ENCODE measurements at regions not wholly inside any gene's neighbourhood (a gene's known extent, or its start where the extent isn't known, plus 50 kb on each side); places are given as distances from the start of the nearest gene placed in this dataset.

- no peaks in the 10 kb centered on the region for H3K4me1 ChIP-seq (ENCODE audit: control insufficient read depth in 1 of 2, insufficient read depth in 2 of 2, low read length in 2 of 2)
- no peaks in the 10 kb centered on the region for H3K27me3 ChIP-seq (ENCODE audit: insufficient read depth, low read length)
- H3K4me2 ChIP-seq (ENCODE audit: low read length) = no peak overlapping the region
- H3K9me2 ChIP-seq (ENCODE audit: insufficient read depth) = no peaks in the 10 kb centered on the region
- H3K9me3 ChIP-seq (ENCODE audit: control insufficient read depth in 1 of 2, insufficient read depth in 1 of 2, low read depth in 1 of 2, low read length in 2 of 2) = no peaks in the 10 kb centered on the region
- no peak for TF ChIP-seq ZFX (IDR thresholded peaks at IDR 0.05)
- no peak for TF ChIP-seq MAX (IDR thresholded peaks at IDR 0.05)
- no peak for TF ChIP-seq CEBPB (IDR thresholded peaks at IDR 0.05; ENCODE audit: low read depth)
- no peak for TF ChIP-seq POLR2AphosphoS5 (IDR thresholded peaks at IDR 0.05; ENCODE audit: low read depth, low read length)
- no peak for TF ChIP-seq ZNF274 (IDR thresholded peaks at IDR 0.05; ENCODE audit: low read depth, low read length)
- no peak for TF ChIP-seq ZBTB33 (IDR thresholded peaks at IDR 0.05; ENCODE audit: extremely low read depth, insufficient replicate concordance, low read length)
- TF ChIP-seq SIN3A (IDR thresholded peaks at IDR 0.05; ENCODE audit: low read depth) = no peak
- no peak for TF ChIP-seq ELF1 (IDR thresholded peaks at IDR 0.05; ENCODE audit: borderline replicate concordance, low read depth)
- TF ChIP-seq POLR2A (IDR thresholded peaks at IDR 0.05; ENCODE audit: borderline replicate concordance, extremely low read depth, insufficient read depth, insufficient read length) = no peak
- no peak for TF ChIP-seq CTCF (IDR thresholded peaks at IDR 0.05 in 2 of 3, conservative IDR thresholded peaks at IDR 0.05 in 1 of 3; ENCODE audit: borderline replicate concordance in 1 of 3, insufficient read depth in 1 of 3, low read depth in 2 of 3, low read length in 2 of 3)
- no peak for TF ChIP-seq EZH2phosphoT487 (IDR thresholded peaks at IDR 0.05; ENCODE audit: borderline replicate concordance)
- no peak for TF ChIP-seq REST (IDR thresholded peaks at IDR 0.05; ENCODE audit: low read depth)
- no peak for TF ChIP-seq TCF7L2 (IDR thresholded peaks at IDR 0.05; ENCODE audit: borderline replicate concordance, extremely low read depth, insufficient read depth, insufficient read length)
- no peak for TF ChIP-seq EGR1 (IDR thresholded peaks at IDR 0.05; ENCODE audit: low read depth)
- H2AFZ ChIP-seq (ENCODE audit: low read depth, low read length, poor library complexity, severe bottlenecking) = no peak overlapping the region
- intact Hi-C loops (cut with micrococcal nuclease) = no loop called here
- POLR2A ChIA-PET = no interaction called here
- H3K27ac ChIP-seq (ENCODE audit: low read depth, low read length) = no peak overlapping the region
- no peaks in the 10 kb centered on the region for H3K79me2 ChIP-seq (ENCODE audit: insufficient read depth, low read length)
- no peak for DNase-seq (ENCODE audit: low read depth, low spot score)
- no peak overlapping the region for H3K4me3 ChIP-seq (replicated peaks in 1 of 2; ENCODE audit: low read depth in 1 of 2, low read length in 2 of 2)
- CTCF ChIA-PET = no interaction called here
- H3K36me3 ChIP-seq (ENCODE audit: control insufficient read depth in 1 of 2, insufficient read depth in 2 of 2, low read length in 2 of 2) = no peaks in the 10 kb centered on the region
- no TSS peak for BruUV-seq (replicated peaks)
- RAD21 ChIA-PET (ENCODE audit: low non-redundant PET in 1 of 2, low total read pairs in 2 of 2, uncharacterized antibody in 2 of 2, unreplicated experiment in 2 of 2) = no interaction called here
- no peak overlapping the region for H3K9ac ChIP-seq (ENCODE audit: low read length)
- no peak for ATAC-seq
- H4K20me1 ChIP-seq (ENCODE audit: insufficient read depth) = no peaks in the 10 kb centered on the region
Observed at GRCh38 chr13:63305641-63306133, 1890.0 kb upstream of the PCDH20 start.

Measured in HCT116 (cell line).